Gastrocnemius medialis (tissue), 4 donors: ENCODE measurements at regions not wholly inside any gene's neighbourhood (a gene's known extent, or its start where the extent isn't known, plus 50 kb on each side); places are given as distances from the start of the nearest gene placed in this dataset.

Source experiments
- ATAC-seq, 2 donors: fragments of 150-250 bp; one replicate each; pipeline ENCODE4 v1.9.1; 2016
- DNase-seq, 2 donors: peaks; one replicate each; pipeline ENCODE4 v3.0.0-alpha.2; 2019
- H3K27ac ChIP-seq, 4 donors: fragments of 200-600 bp; sonication (generic); 1 replicate in 1 of 4; 2 replicates in 3 of 4; pipeline ENCODE4 v1.5.1; 2016 to 2018; ENCODE audit warnings: mild to moderate bottlenecking in 2 of 4, moderate library complexity in 1 of 4
- H3K27me3 ChIP-seq, 3 donors: fragments of 200-600 bp; sonication (generic) in 2 of 3; 1 replicate in 1 of 3; 2 replicates in 2 of 3; pipeline versions ENCODE4 v1.5.1 to v1.6.0; 2016 to 2019; ENCODE audit warnings: mild to moderate bottlenecking in 1 of 3, moderate library complexity in 1 of 3
- H3K36me3 ChIP-seq, 2 donors: fragments of 200-600 bp; sonication (generic) in 1 of 2; one replicate each; pipeline ENCODE4 v1.5.1; 2017 to 2018
- H3K4me1 ChIP-seq, 2 donors: fragments of 200-600 bp; sonication (generic) in 1 of 2; one replicate each; pipeline ENCODE4 v1.5.1; 2016 to 2017; ENCODE audit warnings: mild to moderate bottlenecking in 2 of 2
- H3K4me3 ChIP-seq, 4 donors: fragments of 200-600 bp; sonication (generic) in 3 of 4; 1 replicate in 1 of 4; 2 replicates in 3 of 4; pipeline ENCODE4 v1.5.1; 2016 to 2019; ENCODE audit warnings: mild to moderate bottlenecking in 2 of 4
- H3K9me3 ChIP-seq, 3 donors: fragments of 200-600 bp; sonication (generic) in 2 of 3; 1 replicate in 1 of 3; 2 replicates in 2 of 3; pipeline ENCODE4 v1.5.1; 2016 to 2019
- CTCF ChIP-seq, 5 experiments: fragments of 450-650 bp in 3 of 5; fragments of 200-600 bp in 2 of 5; sonication (generic) in 2 of 5; IDR thresholded peaks in 4 of 5; conservative IDR thresholded peaks in 1 of 5; 1 replicate in 4 of 5; 2 replicates in 1 of 5; pipeline ENCODE4 v1.5.1; 2016 to 2019; ENCODE audit warnings: antibody characterized with exemption in 5 of 5, mild to moderate bottlenecking in 3 of 5, moderate library complexity in 3 of 5
- POLR2A ChIP-seq, 2 donors: fragments of 450-650 bp; IDR thresholded peaks; one replicate each; pipeline ENCODE4 v1.6.1; 2017; ENCODE audit warnings: antibody characterized with exemption in 2 of 2, mild to moderate bottlenecking in 2 of 2, moderate library complexity in 2 of 2
- in situ Hi-C, 4 donors: fragments of 200-750 bp; cut with MboI; loops; one replicate each; pipeline versions ENCODE4 v1.15.0 to v1.8.0; 2017; ENCODE audit warnings: low sequenced_read_pairs in 4 of 4
- intact Hi-C: fragments of 100-400 bp; cut with DNase I; formaldehyde crosslinking; loops from one replicate; pipeline ENCODE4 v1.15.1; 2023; ENCODE audit warnings: low total_unique reads

GRCh38 chr10:105868935-105869334, 1227.8 kb downstream of the SORCS3 start:
- Histone ChIP-seq H3K27me3 (no peaks in the 10 kb centered on the region), H3K4me3 (no peak overlapping the region), H3K36me3 (no peaks in the 10 kb centered on the region), H3K9me3 (no peaks in the 10 kb centered on the region), H3K4me1 (no peaks in the 10 kb centered on the region), H3K27ac (no peak overlapping the region)
- DNase-seq (no peak), ATAC-seq (no peak)
- in situ Hi-C loops = no loop called here
- intact Hi-C loops = no loop called here
- TF ChIP-seq CTCF (IDR thresholded peaks at IDR 0.05 in 4 of 5, conservative IDR thresholded peaks at IDR 0.05 in 1 of 5) (no peak), POLR2A (IDR thresholded peaks at IDR 0.05) (no peak)

GRCh38 chr10:105864854-105865253, 1223.8 kb downstream of the SORCS3 start:
- ATAC-seq = no peak
- DNase-seq = no peak
- Histone ChIP-seq H3K27me3 (no peaks in the 10 kb centered on the region), H3K4me3 (no peak overlapping the region), H3K36me3 (no peaks in the 10 kb centered on the region), H3K9me3 (no peaks in the 10 kb centered on the region), H3K27ac (no peak overlapping the region), H3K4me1 (no peaks in the 10 kb centered on the region)
- intact Hi-C loops = no loop called here
- in situ Hi-C loops = no loop called here
- no peak for TF ChIP-seq CTCF (IDR thresholded peaks at IDR 0.05 in 4 of 5, conservative IDR thresholded peaks at IDR 0.05 in 1 of 5)
- TF ChIP-seq POLR2A (IDR thresholded peaks at IDR 0.05) = no peak

GRCh38 chr10:105857268-105858264, 1216.5 kb downstream of the SORCS3 start:
- Histone ChIP-seq H3K27ac (no peak overlapping the region), H3K27me3 (no peaks in the 10 kb centered on the region), H3K36me3 (no peaks in the 10 kb centered on the region), H3K4me1 (no peaks in the 10 kb centered on the region), H3K4me3 (no peak overlapping the region), H3K9me3 (no peaks in the 10 kb centered on the region)
- ATAC-seq = no peak
- TF ChIP-seq POLR2A (IDR thresholded peaks at IDR 0.05) (no peak), CTCF (IDR thresholded peaks at IDR 0.05 in 4 of 5, conservative IDR thresholded peaks at IDR 0.05 in 1 of 5) (no peak)
- in situ Hi-C loops = no loop called here
- DNase-seq = no peak
- intact Hi-C loops = no loop called here

GRCh38 chr10:105855791-105856190, 1214.7 kb downstream of the SORCS3 start:
- no peak overlapping the region for H3K27ac ChIP-seq
- intact Hi-C loops = no loop called here
- H3K4me1 ChIP-seq = no peaks in the 10 kb centered on the region
- in situ Hi-C loops = no loop called here
- DNase-seq = no peak
- TF ChIP-seq POLR2A (IDR thresholded peaks at IDR 0.05) (no peak), CTCF (IDR thresholded peaks at IDR 0.05 in 4 of 5, conservative IDR thresholded peaks at IDR 0.05 in 1 of 5) (no peak)
- H3K4me3 ChIP-seq = no peak overlapping the region
- H3K36me3 ChIP-seq = no peaks in the 10 kb centered on the region
- no peaks in the 10 kb centered on the region for H3K9me3 ChIP-seq
- H3K27me3 ChIP-seq = no peaks in the 10 kb centered on the region
- no peak for ATAC-seq
